NCI-H82 treated with DMSO at 0.1 percent for 48 hours (cell line): ENCODE measurements at regions not wholly inside any gene's neighbourhood (a gene's known extent, or its start where the extent isn't known, plus 50 kb on each side); places are given as distances from the start of the nearest gene placed in this dataset.
"Not testable (repeated sequence)": the region's sequence is repeated elsewhere in the genome, so short reads cannot be mapped to it uniquely, and the experiment has no call there.

ENCODE experiments used
- DNase-seq: peaks from one replicate; lab custom pipeline; 2025; ENCODE audit not compliant: unreplicated experiment; lab: John Stamatoyannopoulos, UW

GRCh38 chr4:62560858-62561257, 1360.7 kb downstream of the ADGRL3 start:
- DNase-seq: no peak

DNA sequence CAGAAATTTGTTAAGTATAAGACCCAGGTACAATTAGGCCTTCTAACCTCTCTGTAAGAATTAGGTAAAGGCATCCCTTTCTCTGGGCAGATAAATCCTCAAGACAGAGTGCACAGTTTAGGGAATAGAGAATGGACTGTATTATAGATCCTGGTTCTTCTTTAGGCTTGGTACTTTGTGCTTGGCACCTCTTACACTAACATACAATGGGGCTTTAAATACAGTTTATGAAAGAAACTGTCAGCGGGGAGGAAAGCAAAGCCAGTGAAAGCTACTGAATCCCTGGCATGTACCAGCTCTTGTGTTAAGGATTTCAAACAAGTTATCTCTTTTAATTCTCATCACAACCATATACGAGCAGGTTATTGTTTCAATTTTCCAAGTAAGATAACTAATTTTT, 1350.0 kb downstream of the ADGRL3 start:
- no peak for DNase-seq

GRCh38 chr4:62549601-62550000, 1349.5 kb downstream of the ADGRL3 start:
- no peak for DNase-seq

DNA sequence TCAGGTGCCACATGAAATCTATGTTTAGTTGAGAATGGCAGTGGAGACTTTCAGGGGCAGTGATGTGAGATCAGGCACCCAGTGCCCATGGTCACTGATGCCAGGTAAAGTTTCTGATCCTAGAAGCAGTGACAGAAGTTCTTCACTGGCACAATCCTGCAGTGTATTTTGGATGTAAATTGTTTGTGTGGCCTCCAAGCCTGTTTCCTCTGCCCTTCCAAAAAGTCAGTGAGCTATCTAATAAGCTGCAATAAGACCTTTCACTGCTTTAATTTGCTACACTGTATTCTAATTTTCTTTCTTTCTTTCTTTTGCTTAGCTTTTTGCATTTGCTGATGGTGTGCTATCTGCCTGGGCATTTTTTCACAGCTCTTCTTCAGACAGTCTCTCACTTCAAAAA, 1348.6 kb downstream of the ADGRL3 start:
- no peak for DNase-seq

- no peak for DNase-seq
Observed at GRCh38 chr4:62548108-62548524, 1348.0 kb downstream of the ADGRL3 start.

- no peak for DNase-seq
Observed at GRCh38 chr4:62544428-62544827, 1344.3 kb downstream of the ADGRL3 start.

- no peak for DNase-seq
Observed at GRCh38 chr4:62543002-62543401, 1342.9 kb downstream of the ADGRL3 start.

GRCh38 chr4:62533573-62533972, 1333.4 kb downstream of the ADGRL3 start:
- no peak for DNase-seq

DNA sequence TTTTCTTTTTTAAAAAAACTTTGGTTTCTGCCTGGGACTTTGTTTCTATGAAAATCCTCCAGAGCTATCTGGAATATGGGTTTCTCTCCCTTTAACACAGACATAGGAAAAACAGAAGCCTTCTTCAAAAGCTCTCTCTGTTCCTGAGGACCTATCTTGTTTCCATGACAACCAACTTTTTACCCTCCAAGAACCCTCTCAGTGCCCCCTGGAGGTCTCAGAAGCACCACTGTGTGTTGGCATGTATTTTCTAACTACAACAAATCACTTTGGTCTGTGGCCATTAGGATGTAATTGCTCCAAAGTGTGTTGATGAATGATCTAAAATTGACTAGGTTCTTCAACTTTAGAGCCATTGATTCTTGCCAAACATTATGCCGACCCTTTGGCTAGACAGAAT, 1331.6 kb downstream of the ADGRL3 start:
- DNase-seq: no peak

GRCh38 chr4:62531264-62531663, 1331.1 kb downstream of the ADGRL3 start:
- no peak for DNase-seq

DNA sequence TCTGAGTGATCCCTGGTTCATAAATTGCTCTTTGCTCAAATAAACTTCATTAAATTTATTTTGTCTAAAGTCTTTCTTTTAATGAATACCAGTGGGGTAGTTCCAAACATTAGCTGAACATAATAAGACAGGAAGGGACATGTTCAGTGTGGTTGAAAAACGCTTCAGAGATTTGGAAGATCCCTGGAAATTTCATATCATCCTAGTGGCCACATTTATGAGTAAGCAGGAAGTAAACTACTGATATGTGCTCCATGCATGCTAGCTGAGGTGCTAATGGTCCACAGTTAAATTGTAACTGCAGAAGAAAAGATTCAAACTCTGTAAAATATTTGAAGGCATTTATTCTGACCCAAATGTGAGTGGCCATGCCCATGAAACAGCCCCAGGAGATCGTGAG, 1328.7 kb downstream of the ADGRL3 start:
- no peak for DNase-seq

- DNase-seq: no peak
Observed at GRCh38 chr4:62526671-62527070, 1326.5 kb downstream of the ADGRL3 start.

GRCh38 chr4:62523256-62523655, 1323.1 kb downstream of the ADGRL3 start:
- DNase-seq: no peak

GRCh38 chr4:62522273-62522672, 1322.1 kb downstream of the ADGRL3 start:
- DNase-seq: no peak

DNA sequence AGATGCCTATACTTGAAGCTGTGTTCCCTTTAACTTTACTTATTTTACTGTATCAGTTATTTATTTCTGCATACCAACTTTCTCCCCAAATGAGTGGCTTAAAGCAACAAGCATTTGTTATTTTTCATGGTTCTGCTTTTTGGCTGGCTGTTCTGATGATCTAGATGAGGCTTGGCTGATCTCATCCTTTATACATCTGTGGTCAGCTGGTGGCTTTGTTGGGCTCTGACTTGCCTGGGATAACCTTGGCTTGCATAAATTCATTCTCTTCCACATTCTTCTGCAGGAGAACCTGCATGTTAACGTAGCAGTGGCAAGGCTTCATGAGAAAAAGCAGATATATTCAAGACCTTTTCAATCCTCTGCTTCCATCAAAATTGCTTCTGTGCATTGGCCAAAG, 1317.6 kb downstream of the ADGRL3 start:
- DNase-seq: no peak

- DNase-seq: no peak
Observed at GRCh38 chr4:62513306-62513705, 1313.2 kb downstream of the ADGRL3 start.

DNA sequence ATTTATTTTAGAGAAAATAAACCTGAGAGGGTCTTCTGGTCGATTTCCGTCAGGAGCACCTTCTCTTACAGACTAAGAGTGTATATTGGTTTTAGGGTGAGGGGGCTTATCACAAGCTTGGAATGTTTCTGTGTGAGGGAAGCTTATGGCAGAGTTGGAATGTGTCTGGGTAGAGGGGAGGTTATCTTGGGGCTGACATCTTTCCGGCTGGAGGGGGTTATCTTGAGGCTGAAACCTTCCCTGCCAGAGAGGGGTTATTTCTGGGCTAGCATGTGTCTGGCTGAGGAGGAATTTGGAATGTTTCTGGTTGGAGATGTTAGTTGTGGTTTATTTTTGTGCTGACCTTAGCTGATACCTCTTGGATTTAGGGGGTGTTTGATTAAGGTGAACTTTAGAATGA, 1312.1 kb downstream of the ADGRL3 start:
- no peak for DNase-seq

DNA sequence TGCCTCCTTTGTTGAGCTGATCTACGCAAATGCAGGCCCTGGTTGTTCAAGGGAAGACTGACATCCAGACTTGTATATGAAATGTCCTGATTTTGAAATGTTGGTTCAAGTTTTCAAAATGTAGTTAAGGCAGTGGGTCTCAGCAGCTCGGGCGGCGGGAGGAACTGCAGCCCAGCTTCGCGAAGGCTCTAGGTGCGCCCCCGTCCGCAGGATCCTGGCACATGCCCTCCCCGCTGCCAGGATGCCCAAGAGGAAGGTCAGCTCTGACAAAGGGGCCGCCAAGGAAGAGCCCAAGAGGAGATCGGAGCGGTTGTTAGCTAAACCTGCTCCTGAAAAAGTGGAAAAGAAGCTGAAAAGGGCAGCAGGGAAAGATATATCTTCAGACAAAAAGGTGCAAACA, 1310.1 kb downstream of the ADGRL3 start:
- DNase-seq: no peak

GRCh38 chr4:62500296-62500695, 1300.2 kb downstream of the ADGRL3 start:
- no peak for DNase-seq

GRCh38 chr4:62495032-62495431, 1294.9 kb downstream of the ADGRL3 start:
- no peak for DNase-seq

DNA sequence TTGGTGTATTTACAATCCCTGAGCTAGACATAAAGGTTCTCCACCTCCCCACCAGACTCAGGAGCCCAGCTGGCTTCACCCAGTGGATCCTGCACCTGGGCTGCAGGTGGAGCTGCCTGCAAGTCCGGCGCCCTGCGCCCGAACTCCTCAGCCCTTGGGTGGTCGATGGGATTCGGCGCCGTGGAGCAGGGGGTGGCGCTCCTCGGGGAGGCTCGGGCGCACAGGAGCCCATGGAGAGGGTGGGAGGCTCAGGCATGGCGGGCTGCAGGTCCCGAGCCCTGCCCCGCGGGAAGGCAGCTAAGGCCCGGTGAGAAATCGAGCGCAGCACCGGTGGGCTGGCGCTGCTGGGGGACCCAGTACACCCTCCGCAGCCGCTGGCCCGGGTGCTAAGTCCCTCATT, 1291.6 kb downstream of the ADGRL3 start:
- DNase-seq: not testable (repeated sequence)

DNA sequence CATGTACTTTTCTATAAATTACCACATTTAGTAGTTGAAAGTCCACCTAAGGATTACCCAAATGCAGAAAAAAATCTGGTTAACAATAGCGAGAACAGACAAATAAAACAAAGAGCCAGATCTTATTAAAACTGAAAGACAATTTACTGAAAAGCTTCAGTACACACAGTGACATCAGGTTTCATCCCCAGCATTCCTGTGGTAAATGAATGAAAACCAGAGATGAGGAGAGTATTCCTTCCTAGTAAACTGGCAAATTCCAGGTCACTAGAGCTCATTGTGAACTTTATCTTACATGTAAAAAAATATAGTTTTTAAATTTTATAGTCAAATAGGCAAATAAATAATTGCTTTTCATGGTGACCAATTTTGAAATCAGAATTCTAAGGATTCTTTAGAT, 1290.5 kb downstream of the ADGRL3 start:
- no peak for DNase-seq

DNA sequence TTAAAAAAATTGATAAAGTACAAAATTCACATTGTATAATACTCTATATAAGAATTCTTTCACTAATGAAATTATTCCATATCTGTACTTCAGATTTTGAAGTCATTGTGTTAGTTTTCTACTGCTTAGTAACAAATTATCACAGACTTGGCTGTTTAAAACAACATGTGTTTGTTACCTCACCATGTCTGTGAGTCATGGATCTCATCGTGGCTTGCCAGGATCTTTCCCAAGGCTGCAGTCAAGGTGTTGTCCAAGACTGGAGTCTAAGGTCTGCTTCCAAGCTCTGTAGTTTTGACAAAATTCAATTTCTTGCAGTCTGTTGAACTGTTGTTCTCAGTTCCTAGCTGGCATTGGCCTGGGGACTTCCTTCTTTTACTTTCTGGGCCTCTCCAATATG, 1286.9 kb downstream of the ADGRL3 start:
- no peak for DNase-seq

DNA sequence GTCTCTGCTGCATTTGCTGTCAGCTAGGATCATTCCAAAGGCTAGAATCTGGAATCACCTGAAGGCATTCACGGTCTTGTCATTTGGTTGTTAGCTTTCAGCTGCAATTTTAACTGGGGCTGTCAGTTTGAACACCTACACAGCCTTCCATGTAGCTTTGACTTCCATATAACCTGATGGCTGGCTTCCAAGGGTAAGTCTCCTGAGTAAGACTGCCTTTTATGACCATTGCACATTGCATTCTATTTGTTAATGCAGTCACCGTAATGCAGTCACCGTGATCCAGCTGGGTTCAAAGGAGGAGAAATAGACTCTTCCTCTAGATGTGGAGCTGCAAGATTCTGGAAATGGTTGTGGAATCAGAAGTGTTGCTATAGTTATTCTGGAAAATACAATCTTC, 1284.2 kb downstream of the ADGRL3 start:
- DNase-seq: no peak
